GM19328 (cell line): ENCODE measurements at regions not wholly inside any gene's neighbourhood (a gene's known extent, or its start where the extent isn't known, plus 50 kb on each side); places are given as distances from the start of the nearest gene placed in this dataset.
"Not testable (repeated sequence)": the region's sequence is repeated elsewhere in the genome, so short reads cannot be mapped to it uniquely, and the experiment has no call there.

Experiments used
- ATAC-seq: cut with Tn5 transposase; IDR thresholded peaks from one replicate; pipeline ENCODE4 v1.9.1; 2021; ENCODE audit warnings: mild to moderate bottlenecking, moderate library complexity; ENCODE audit not compliant: unreplicated experiment

- no peak for ATAC-seq
These were observed 1073.1 kb downstream of the EPHA3 start for GRCh38 chr3:90180543-90180942.

- peak; percentile 75 for ATAC-seq
These were observed 1075.0 kb downstream of the EPHA3 start for GRCh38 chr3:90182291-90182976.

GRCh38 chr3:90184861-90185260, 1077.4 kb downstream of the EPHA3 start:
- no peak for ATAC-seq

GRCh38 chr3:90197383-90197782, 1090.0 kb downstream of the EPHA3 start:
- not testable (repeated sequence) for ATAC-seq

- not testable (repeated sequence) for ATAC-seq
These were observed 1095.5 kb downstream of the EPHA3 start for GRCh38 chr3:90202931-90203330.

- not testable (repeated sequence) for ATAC-seq
These were observed 1099.1 kb downstream of the EPHA3 start for GRCh38 chr3:90206482-90206881.

- ATAC-seq, result not testable (repeated sequence)
These were observed 1100.1 kb downstream of the EPHA3 start for GRCh38 chr3:90207353-90208097.

- no peak for ATAC-seq
These were observed 1114.5 kb downstream of the EPHA3 start for GRCh38 chr3:90221900-90222299.

GRCh38 chr3:90241481-90241880, 1134.1 kb downstream of the EPHA3 start:
- ATAC-seq, result no peak

- no peak for ATAC-seq
These were observed 1145.7 kb downstream of the EPHA3 start for GRCh38 chr3:90253131-90253530.

GRCh38 chr3:90261481-90262433, 1154.3 kb downstream of the EPHA3 start:
- ATAC-seq, result no peak
